IMR-90 (cell line): ENCODE measurements at regions not wholly inside any gene's neighbourhood (a gene's known extent, or its start where the extent isn't known, plus 50 kb on each side); places are given as distances from the start of the nearest gene placed in this dataset.

Experiments
- CTCF ChIP-seq: conservative IDR thresholded peaks from 2 replicates; pipeline ENCODE4 v1.5.1; 2012; ENCODE audit warnings: mild to moderate bottlenecking, low read depth, low read length, improper control_type of control experiment
- MAZ ChIP-seq: IDR thresholded peaks from 2 replicates; pipeline ENCODE4 v1.6.1; 2012; ENCODE audit warnings: low read depth, mild to moderate bottlenecking, low read length, improper control_type of control experiment, moderate library complexity, borderline replicate concordance
- POLR2A ChIP-seq: IDR thresholded peaks from 2 replicates; pipeline ENCODE4 v1.6.1; 2012; ENCODE audit warnings: mild to moderate bottlenecking, low read depth, low read length
- RAD21 ChIP-seq: IDR thresholded peaks from 2 replicates; pipeline ENCODE4 v1.6.1; 2012; ENCODE audit warnings: low read length, improper control_type of control experiment
- RCOR1 ChIP-seq: IDR thresholded peaks from 2 replicates; pipeline ENCODE4 v1.6.1; 2012; ENCODE audit warnings: mild to moderate bottlenecking, low read length, improper control_type of control experiment; ENCODE audit not compliant: insufficient replicate concordance
- RFX5 ChIP-seq: IDR thresholded peaks from 2 replicates; pipeline ENCODE4 v1.8.0; 2012; ENCODE audit warnings: low read depth, mild to moderate bottlenecking, low read length, moderate library complexity
- SMC3 ChIP-seq: fragments of 150-350 bp; IDR thresholded peaks from 2 replicates; pipeline ENCODE4 v1.6.1; 2016; ENCODE audit warnings: low read depth, mild to moderate bottlenecking, antibody characterized with exemption, low read length, moderate library complexity
- USF2 ChIP-seq: fragments of 150-350 bp; IDR thresholded peaks from 2 replicates; pipeline ENCODE4 v1.6.1; 2017; ENCODE audit warnings: mild to moderate bottlenecking, antibody characterized with exemption, low read length, low read depth

GRCh38 chr1:79775402-79775801, 768.9 kb upstream of the ADGRL4 start:
- TF ChIP-seq CTCF: no peak
- no peak for TF ChIP-seq RFX5
- TF ChIP-seq RCOR1: no peak
- TF ChIP-seq POLR2A: no peak
- no peak for TF ChIP-seq MAZ
- TF ChIP-seq USF2: no peak
- no peak for TF ChIP-seq RAD21
- no peak for TF ChIP-seq SMC3
